Activated CD8-positive, alpha-beta memory T cell treated with anti-CD3 and anti-CD28 coated beads, Interleukin-2, amount 50 U/mL, for 1 hour (primary cell): ENCODE measurements at regions not wholly inside any gene's neighbourhood (a gene's known extent, or its start where the extent isn't known, plus 50 kb on each side); places are given as distances from the start of the nearest gene placed in this dataset.
A peak's percentile ranks its signal among the peaks of the same experiment; 100 is the strongest.

ENCODE experiments used
- DNase-seq: peaks from one replicate; pipeline ENCODE4 v3.0.0-alpha.2; 2020; ENCODE audit errors: extremely low read depth

GRCh38 chr7:10874666-10875065 lies 99.0 kb upstream of the PHF14 start:
- no peak for DNase-seq

- no peak for DNase-seq
Measured at GRCh38 chr7:10875080-10875479, 98.6 kb upstream of the PHF14 start.

GRCh38 chr7:10888861-10889260 lies 84.8 kb upstream of the PHF14 start:
- DNase-seq, result no peak

- DNase-seq, result peak; percentile 7
Measured at GRCh38 chr7:10889266-10889898, 84.3 kb upstream of the PHF14 start.

GRCh38 chr7:10908600-10908999 lies 65.1 kb upstream of the PHF14 start:
- no peak for DNase-seq

GRCh38 chr7:10910447-10910846 lies 63.2 kb upstream of the PHF14 start:
- no peak for DNase-seq

- no peak for DNase-seq
Measured at GRCh38 chr7:10912077-10912476, 61.6 kb upstream of the PHF14 start.

GRCh38 chr7:10913457-10913856 lies 60.2 kb upstream of the PHF14 start:
- DNase-seq, result no peak

GRCh38 chr7:10918093-10918590 lies 55.5 kb upstream of the PHF14 start:
- no peak for DNase-seq

- no peak for DNase-seq
Measured at GRCh38 chr7:10919923-10920322, 53.7 kb upstream of the PHF14 start.
